Superior temporal gyrus (tissue), 1 donor: ENCODE measurements at regions not wholly inside any gene's neighbourhood (a gene's known extent, or its start where the extent isn't known, plus 50 kb on each side); places are given as distances from the start of the nearest gene placed in this dataset.

Experiments used
- DNase-seq: peaks from one replicate; pipeline ENCODE4 v3.0.0-alpha.2; 2016; ENCODE audit errors: extremely low spot score

- DNase-seq: no peak
Observed at GRCh38 chr10:69740126-69740525, 61.6 kb upstream of the COL13A1 start.

GRCh38 chr10:69741252-69741651, 60.5 kb upstream of the COL13A1 start:
- no peak for DNase-seq

GRCh38 chr10:69741671-69742355, 59.9 kb upstream of the COL13A1 start:
- DNase-seq: no peak

GRCh38 chr10:69742356-69742695, 59.4 kb upstream of the COL13A1 start:
- DNase-seq: no peak

- no peak for DNase-seq
Observed at GRCh38 chr10:69742928-69743602, 58.6 kb upstream of the COL13A1 start.

GRCh38 chr10:69744971-69745370, 56.7 kb upstream of the COL13A1 start:
- DNase-seq: no peak

- no peak for DNase-seq
Observed at GRCh38 chr10:69745698-69746097, 56.0 kb upstream of the COL13A1 start.

GRCh38 chr10:69747179-69747578, 54.5 kb upstream of the COL13A1 start:
- no peak for DNase-seq

- DNase-seq: no peak
Observed at GRCh38 chr10:69748621-69749020, 53.1 kb upstream of the COL13A1 start.

- no peak for DNase-seq
Observed at GRCh38 chr10:69749178-69750010, 52.3 kb upstream of the COL13A1 start.

GRCh38 chr10:69750011-69750373, 51.7 kb upstream of the COL13A1 start:
- no peak for DNase-seq

- DNase-seq: no peak
Observed at GRCh38 chr10:69750725-69751124, 51.0 kb upstream of the COL13A1 start.

GRCh38 chr10:69751214-69751613, 50.5 kb upstream of the COL13A1 start:
- DNase-seq: no peak
